GM12878 (cell line): ENCODE measurements at regions not wholly inside any gene's neighbourhood (a gene's known extent, or its start where the extent isn't known, plus 50 kb on each side); places are given as distances from the start of the nearest gene placed in this dataset.

Experiments used
- ATAC-seq: fragments of 200-7000 bp; cut with Tn5 transposase; 3 replicates; pipeline ENCODE4 v1.9.1; 2020; ENCODE audit warnings: mild to moderate bottlenecking, moderate library complexity
- BruUV-seq: library from RNA; stranded (reverse); fragments of 400-500 nt; replicated peaks from 2 replicates; lab custom pipeline; 2021; lab: Mats Ljungman, UMichigan
- CTCF ChIA-PET: fragments of 300-600 bp; sonication (Branson Sonifier 250); formaldehyde crosslinking; extraction: SDS; loops from one replicate; lab custom pipeline; 2021; ENCODE audit warnings: inconsistent platforms; lab: Yijun Ruan, JAX
- POLR2A ChIA-PET: fragments of 350-600 bp; formaldehyde crosslinking; extraction: SDS; loops from one replicate; lab custom pipeline; 2021; ENCODE audit warnings: inconsistent platforms; lab: Charles Lee
- RAD21 ChIA-PET: fragments of 300-600 bp; sonication (Branson Sonifier 250); formaldehyde crosslinking; loops from one replicate; lab custom pipeline; 2023; ENCODE audit warnings: antibody characterized with exemption; ENCODE audit not compliant: unreplicated experiment; lab: Charles Lee
- SMC1A ChIA-PET: fragments of 300-600 bp; sonication (Branson Sonifier 250); formaldehyde crosslinking; loops from one replicate; lab custom pipeline; 2023; ENCODE audit not compliant: unreplicated experiment, uncharacterized antibody; lab: Charles Lee
- DNase-seq: peaks from one replicate; pipeline ENCODE4 v3.0.0-alpha.2; 2011; ENCODE audit warnings: low read depth, low spot score
- FAIRE-seq: peaks from 3 replicates; lab custom pipeline; 2011; peaks lifted over from hg19 to GRCh38; lab: Jason Lieb, UNC
- H2AFZ ChIP-seq: 2 replicates; pipeline ENCODE4 v1.6.0; 2011; ENCODE audit warnings: low read depth, low read length, control low read depth; ENCODE audit not compliant: control insufficient read depth
- H3K27ac ChIP-seq: 2 replicates; pipeline ENCODE4 v1.5.1; 2011; ENCODE audit warnings: control low read depth; ENCODE audit not compliant: control insufficient read depth, insufficient read depth
- H3K27me3 ChIP-seq, 2 experiments: replicated peaks in 1 of 2; 2 replicates each; pipeline versions ENCODE4 v1.6.0 to v1.6.1; 2011; ENCODE audit warnings: low read length in 1 of 2; ENCODE audit not compliant: control insufficient read depth in 2 of 2, insufficient read depth in 2 of 2
- H3K36me3 ChIP-seq, 2 experiments: 2 replicates each; pipeline ENCODE4 v1.5.1; 2011; ENCODE audit warnings: low read length in 1 of 2; ENCODE audit not compliant: control insufficient read depth in 2 of 2, insufficient read depth in 2 of 2
- H3K4me1 ChIP-seq: 2 replicates; pipeline ENCODE4 v1.6.1; 2011; ENCODE audit warnings: mild to moderate bottlenecking, low read length, moderate library complexity, mixed read lengths; ENCODE audit not compliant: control insufficient read depth, insufficient read depth
- H3K4me2 ChIP-seq: 2 replicates; pipeline ENCODE4 v1.6.0; 2011; ENCODE audit warnings: control low read depth; ENCODE audit not compliant: control insufficient read depth, insufficient read depth
- H3K4me3 ChIP-seq: fragments of 200-600 bp; sonication (generic); 2 replicates; pipeline ENCODE4 v1.5.1; 2016
- H3K79me2 ChIP-seq: 2 replicates; pipeline ENCODE4 v1.6.0; 2011; ENCODE audit warnings: low read length; ENCODE audit not compliant: control insufficient read depth, insufficient read depth
- H3K9ac ChIP-seq: 2 replicates; pipeline ENCODE4 v1.8.0; 2011; ENCODE audit warnings: low read length, control low read depth, mixed read lengths; ENCODE audit not compliant: control insufficient read depth, insufficient read depth
- H3K9me3 ChIP-seq: replicated peaks from 3 replicates; pipeline ENCODE4 v1.5.1; 2011; ENCODE audit warnings: mild to moderate bottlenecking, low read length; ENCODE audit not compliant: control insufficient read depth, insufficient read depth
- H4K20me1 ChIP-seq: 2 replicates; pipeline ENCODE4 v1.6.0; 2011; ENCODE audit not compliant: control insufficient read depth, insufficient read depth
- CBFB ChIP-seq: IDR thresholded peaks from 2 replicates; pipeline ENCODE4 v1.6.1; 2016; ENCODE audit warnings: antibody characterized with exemption, low read depth
- CHD2 ChIP-seq: IDR thresholded peaks from 2 replicates; pipeline ENCODE4 v1.6.1; 2011; ENCODE audit warnings: low read depth, low read length, improper control_type of control experiment, borderline replicate concordance
- E4F1 ChIP-seq: fragments of 450-650 bp; IDR thresholded peaks from 2 replicates; pipeline ENCODE4 v1.6.1; 2018; ENCODE audit warnings: borderline replicate concordance, mild to moderate bottlenecking; ENCODE audit not compliant: partially characterized antibody
- HDAC6 ChIP-seq: fragments of 200-600 bp; sonication (generic); IDR thresholded peaks from one replicate; pipeline ENCODE4 v1.8.0; 2017; ENCODE audit warnings: antibody characterized with exemption; ENCODE audit not compliant: unreplicated experiment
- MEF2A ChIP-seq: IDR thresholded peaks from 2 replicates; pipeline ENCODE4 v1.6.1; 2011; ENCODE audit warnings: low read depth, mild to moderate bottlenecking, low read length, moderate library complexity; ENCODE audit not compliant: insufficient read depth
- RAD21 ChIP-seq: IDR thresholded peaks from 2 replicates; pipeline ENCODE4 v1.6.1; 2011; ENCODE audit warnings: mild to moderate bottlenecking, low read depth, low read length, moderate library complexity; ENCODE audit not compliant: insufficient read depth
- RUNX3 ChIP-seq: IDR thresholded peaks from 2 replicates; pipeline ENCODE4 v1.6.1; 2012; ENCODE audit warnings: low read length, inconsistent platforms
- SMC3 ChIP-seq: IDR thresholded peaks from 2 replicates; pipeline ENCODE4 v1.6.1; 2011; ENCODE audit warnings: low read length, improper control_type of control experiment, borderline replicate concordance
- SP1 ChIP-seq: IDR thresholded peaks from one replicate; pipeline ENCODE4 v1.6.1; 2011; ENCODE audit warnings: low read depth, low read length
- SUZ12 ChIP-seq: fragments of 200-600 bp; sonication (generic); IDR thresholded peaks from one replicate; pipeline ENCODE4 v1.6.1; 2018; ENCODE audit warnings: antibody characterized with exemption, mild to moderate bottlenecking; ENCODE audit not compliant: unreplicated experiment
- TCF7 ChIP-seq: IDR thresholded peaks from 2 replicates; pipeline ENCODE4 v1.6.1; 2014; ENCODE audit warnings: antibody characterized with exemption, borderline replicate concordance
- ZBTB4 ChIP-seq: fragments of 450-650 bp; formaldehyde crosslinking; IDR thresholded peaks from 2 replicates; pipeline ENCODE4 v1.4.0; 2022; ENCODE audit warnings: mild to moderate bottlenecking, moderate library complexity
- ZBTB40 ChIP-seq: fragments of 450-650 bp; IDR thresholded peaks from 2 replicates; pipeline ENCODE4 v1.6.1; 2016; ENCODE audit warnings: mild to moderate bottlenecking, moderate library complexity, borderline replicate concordance
- ZNF217 ChIP-seq: fragments of 450-650 bp; IDR thresholded peaks from 2 replicates; pipeline ENCODE4 v1.6.1; 2017; ENCODE audit warnings: antibody characterized with exemption, mild to moderate bottlenecking
- ZSCAN29 ChIP-seq: fragments of 450-650 bp; IDR thresholded peaks from 2 replicates; pipeline ENCODE4 v1.6.1; 2017; ENCODE audit warnings: mild to moderate bottlenecking, moderate library complexity
- WGBS: methylation state at CpG from one replicate; pipeline ENCODE4 v1.1.6; 2016; ENCODE audit warnings: low lambda C conversion rate; ENCODE audit not compliant: insufficient replicate concordance, insufficient coverage; ENCODE audit errors: missing lambda C conversion rate; 5-methylcytosine and 5-hydroxymethylcytosine counted together
- in situ Hi-C: fragments of 300-500 bp; cut with MboI; formaldehyde crosslinking; loops from 9 replicates; pipeline ENCODE4 v1.14.3; 2018; ENCODE audit warnings: mixed read lengths
- intact Hi-C: fragments of 100-400 bp; cut with micrococcal nuclease; formaldehyde crosslinking; loops from one replicate; pipeline ENCODE4 v1.14.2; 2022; ENCODE audit not compliant: unreplicated experiment

GRCh38 chr4:122012735-122013134 is 60.9 kb upstream of the TRPC3 start (continued):
- TF ChIP-seq ZBTB40 (no peak), SP1 (no peak), E4F1 (no peak), ZSCAN29 (no peak), CBFB (no peak), CHD2 (no peak), RUNX3 (no peak)

GRCh38 chr4:122010610-122011009 is 58.8 kb upstream of the TRPC3 start:
- no peak overlapping the region for H3K4me2 ChIP-seq
- H3K79me2 ChIP-seq = no peaks in the 10 kb centered on the region
- FAIRE-seq (no peak), DNase-seq (no peak), ATAC-seq (no peak)
- no TSS peak for BruUV-seq
- H3K27ac ChIP-seq = no peak overlapping the region
- no peaks in the 10 kb centered on the region for H3K36me3 ChIP-seq
- intact Hi-C loops = no loop called here
- ChIA-PET POLR2A (no interaction called here), CTCF (interaction anchor here (0.5 to 1.1 kb wide), 3 partner anchors 12 to 270 kb away, joined by 3 to 5 read pairs (median 3); no protein-coding TSS in a partner anchor), RAD21 (no interaction called here), SMC1A (no interaction called here)
- no peak overlapping the region for H3K4me3 ChIP-seq
- H3K4me1 ChIP-seq = no peaks in the 10 kb centered on the region
- in situ Hi-C loops = no loop called here
- H2AFZ ChIP-seq = no peak overlapping the region
- H3K9ac ChIP-seq = no peak overlapping the region
- no peaks in the 10 kb centered on the region for H3K9me3 ChIP-seq
- 0% methylated on average over 3 of the region's 3 CpGs for WGBS
- H4K20me1 ChIP-seq = no peaks in the 10 kb centered on the region
- H3K27me3 ChIP-seq = no peaks in the 10 kb centered on the region
- TF ChIP-seq ZBTB4 (CRISPR knock-in tag) (no peak), RAD21 (no peak), ZSCAN29 (no peak), RUNX3 (no peak), ZNF217 (no peak), HDAC6 (no peak), MEF2A (no peak), SMC3 (no peak), SUZ12 (no peak), TCF7 (no peak)
